H1 (cell line): ENCODE measurements at regions not wholly inside any gene's neighbourhood (a gene's known extent, or its start where the extent isn't known, plus 50 kb on each side); places are given as distances from the start of the nearest gene placed in this dataset.

Source experiments
- CTCF ChIP-seq, 3 experiments: IDR thresholded peaks; 1 replicate in 2 of 3; 2 replicates in 1 of 3; pipeline versions ENCODE4 v1.5.1 to v1.6.1; 2011; ENCODE audit warnings: low read length in 3 of 3, mild to moderate bottlenecking in 3 of 3, inconsistent platforms in 2 of 3, low read depth in 1 of 3, moderate library complexity in 1 of 3; ENCODE audit not compliant: insufficient read depth in 1 of 3; ENCODE audit errors: control extremely low read depth in 1 of 3
- POLR2A ChIP-seq, 2 experiments: IDR thresholded peaks; 1 replicate in 1 of 2; 2 replicates in 1 of 2; pipeline ENCODE4 v1.6.1; 2011; ENCODE audit warnings: low read depth in 2 of 2, low read length in 2 of 2, mild to moderate bottlenecking in 2 of 2; ENCODE audit errors: control extremely low read depth in 1 of 2
- SP4 ChIP-seq: IDR thresholded peaks from 2 replicates; pipeline ENCODE4 v1.6.1; 2012; ENCODE audit warnings: low read length, inconsistent platforms

GRCh38 chr9:82192211-82192610, 203.6 kb downstream of the SPATA31D1 start:
- TF ChIP-seq CTCF (IDR thresholded peaks at IDR 0.05; ENCODE audit: control extremely low read depth in 1 of 3, insufficient read depth in 1 of 3, low read depth in 1 of 3, low read length in 3 of 3), result no peak
- TF ChIP-seq SP4, result no peak
- TF ChIP-seq POLR2A (IDR thresholded peaks at IDR 0.05; ENCODE audit: control extremely low read depth in 1 of 2, low read depth in 2 of 2, low read length in 2 of 2), result no peak
